T-helper 17 cell (primary cell): ENCODE measurements at regions not wholly inside any gene's neighbourhood (a gene's known extent, or its start where the extent isn't known, plus 50 kb on each side); places are given as distances from the start of the nearest gene placed in this dataset.
"Not testable (repeated sequence)": the region's sequence is repeated elsewhere in the genome, so short reads cannot be mapped to it uniquely, and the experiment has no call there.

Source experiments
- ATAC-seq: fragments of 150-1000 bp; cut with Tn5 transposase; 2 replicates; pipeline ENCODE4 v1.10.0; 2021; ENCODE audit warnings: mild to moderate bottlenecking, moderate library complexity
- DNase-seq, 3 donors: peaks; one replicate each; pipeline versions ENCODE4 v3.0.0 to v3.0.0-alpha.2; 2020 to 2021
- H3K9me3 ChIP-seq: one replicate; pipeline ENCODE4 v1.7.0; 2013; ENCODE audit warnings: low read length, mild to moderate bottlenecking; ENCODE audit not compliant: control insufficient read depth, poor library complexity, severe bottlenecking
- H3K27ac Mint-ChIP-seq: one replicate; pipeline ENCODE4 v1.8.0; 2022; ENCODE audit warnings: mild to moderate bottlenecking, moderate library complexity, mixed read lengths
- H3K27me3 Mint-ChIP-seq: one replicate; pipeline ENCODE4 v1.8.0; 2022; ENCODE audit warnings: mixed read lengths
- H3K36me3 Mint-ChIP-seq: one replicate; pipeline ENCODE4 v1.8.0; 2022; ENCODE audit warnings: low read depth, mixed read lengths
- H3K4me1 Mint-ChIP-seq: one replicate; pipeline ENCODE4 v1.8.0; 2022; ENCODE audit warnings: mild to moderate bottlenecking, mixed read lengths
- H3K4me3 Mint-ChIP-seq: one replicate; pipeline ENCODE4 v1.8.0; 2022; ENCODE audit warnings: mild to moderate bottlenecking, moderate library complexity, mixed read lengths

DNA sequence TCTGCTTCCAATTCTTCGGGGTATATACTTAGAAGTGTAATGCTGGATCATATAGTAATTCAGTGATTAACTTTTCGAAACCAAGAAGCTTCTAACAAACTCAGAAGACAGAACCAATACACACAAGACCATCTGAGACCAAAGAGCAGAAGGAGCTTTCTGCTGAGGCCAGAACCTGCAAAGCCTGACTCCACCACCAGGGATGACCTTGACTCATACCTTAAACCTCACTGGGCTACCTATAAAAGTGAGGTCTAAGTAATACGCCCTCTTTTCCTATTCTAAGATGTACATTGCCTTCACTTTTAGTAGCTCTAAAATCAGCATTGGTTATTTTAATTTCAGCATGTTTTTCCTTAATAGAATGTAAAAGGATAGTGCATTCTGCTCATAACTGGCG is 84.8 kb downstream of the FOXF2 start:
- DNase-seq (no peak), ATAC-seq (no peak)
- no peaks in the 10 kb centered on the region for H3K36me3 Mint-ChIP-seq
- no peak overlapping the region for H3K4me3 Mint-ChIP-seq
- no peaks in the 10 kb centered on the region for H3K9me3 ChIP-seq
- H3K27ac Mint-ChIP-seq: no peak overlapping the region
- H3K27me3 Mint-ChIP-seq: peaks cover 53% of the 10 kb centered on the region
- peaks cover 2% of the 10 kb centered on the region for H3K4me1 Mint-ChIP-seq

DNA sequence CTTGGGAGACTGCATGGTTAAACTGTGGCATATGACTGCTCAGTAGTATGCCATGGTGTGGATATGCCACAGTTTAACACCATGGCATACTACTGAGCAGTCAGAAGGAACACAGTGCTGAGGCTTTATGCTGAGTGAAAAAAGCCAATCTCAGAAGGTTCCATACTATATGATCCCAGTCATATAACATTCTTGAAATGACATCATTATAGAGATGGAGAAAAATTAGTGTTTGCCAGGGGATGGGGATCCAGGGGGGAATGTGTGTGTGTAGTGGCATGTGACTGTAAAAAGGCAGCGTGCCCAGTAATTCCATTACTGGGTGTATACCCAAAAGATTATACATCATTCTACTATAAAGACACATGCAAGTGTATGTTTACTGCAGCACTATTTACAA is 85.8 kb downstream of the FOXF2 start:
- DNase-seq: no peak
- H3K27me3 Mint-ChIP-seq: peaks cover 45% of the 10 kb centered on the region
- no peaks in the 10 kb centered on the region for H3K36me3 Mint-ChIP-seq
- no peak overlapping the region for H3K27ac Mint-ChIP-seq
- ATAC-seq: no peak
- H3K4me3 Mint-ChIP-seq: no peak overlapping the region
- peaks cover 2% of the 10 kb centered on the region for H3K4me1 Mint-ChIP-seq
- no peaks in the 10 kb centered on the region for H3K9me3 ChIP-seq

DNA sequence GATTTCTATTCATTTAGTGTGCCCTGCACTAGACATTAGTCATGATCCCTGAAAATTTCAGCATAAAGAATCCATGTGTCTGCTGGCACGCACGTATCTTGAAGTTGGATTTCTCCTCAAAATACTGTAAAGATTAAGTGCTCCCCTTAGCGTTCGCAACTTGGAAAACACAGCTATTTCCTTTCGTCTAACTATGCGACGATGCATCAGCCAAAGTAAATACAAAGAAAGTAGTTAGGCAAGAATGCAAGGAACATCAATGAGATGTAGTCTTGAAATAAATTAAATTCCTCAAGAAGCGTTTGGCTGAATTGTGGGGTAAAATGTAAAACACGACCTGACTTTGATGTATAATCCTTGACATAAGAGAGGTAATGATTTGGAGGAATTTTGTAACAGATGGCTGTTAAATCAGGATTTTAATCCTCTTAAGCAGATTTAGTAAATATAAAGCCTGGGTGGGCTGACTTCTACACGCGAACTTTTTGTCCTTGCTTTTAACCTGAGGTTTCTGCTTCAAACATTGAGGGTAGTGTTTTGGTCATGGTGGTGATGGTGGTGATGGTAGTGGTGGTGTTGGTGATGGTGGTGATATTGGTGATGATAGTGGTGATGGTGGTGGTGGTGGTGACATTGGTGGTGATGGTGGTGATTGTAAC is 88.2 kb downstream of the FOXF2 start:
- Mint-ChIP-seq H3K36me3 (peaks cover 4% of the 10 kb centered on the region), H3K4me3 (no peak overlapping the region), H3K27me3 (peaks cover 34% of the 10 kb centered on the region), H3K4me1 (no peaks in the 10 kb centered on the region), H3K27ac (no peak overlapping the region)
- no peak for DNase-seq
- no peaks in the 10 kb centered on the region for H3K9me3 ChIP-seq
- ATAC-seq: no peak

DNA sequence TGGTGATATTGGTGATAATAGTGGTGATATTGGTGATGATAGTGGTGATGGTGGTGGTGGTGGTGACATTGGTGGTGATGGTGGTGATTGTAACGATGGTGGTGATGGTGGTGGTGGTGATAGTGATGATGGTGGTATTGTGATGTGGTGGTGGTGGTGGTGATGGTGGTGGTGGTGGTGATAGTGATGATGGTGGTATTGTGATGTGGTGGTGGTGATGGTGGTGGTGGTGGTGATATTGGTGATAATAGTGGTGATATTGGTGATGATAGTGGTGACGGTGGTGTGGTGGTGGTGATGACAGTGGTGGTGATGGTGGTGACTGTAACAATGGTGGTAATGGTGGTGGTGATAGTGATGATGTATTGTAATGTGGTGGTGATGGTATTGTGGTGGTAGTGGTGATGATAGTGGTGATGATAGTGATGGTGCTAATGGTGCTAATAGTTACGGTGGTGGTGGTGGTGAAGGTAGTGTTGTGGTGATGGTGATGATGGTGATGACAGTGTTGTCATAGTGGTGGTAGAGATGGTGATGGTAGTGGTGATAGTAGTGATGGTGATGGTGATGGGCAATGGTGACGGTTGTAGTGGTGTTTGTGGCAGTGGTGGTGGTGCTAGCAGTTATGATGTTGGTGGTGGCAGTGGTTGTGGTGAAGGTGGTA is 88.9 kb downstream of the FOXF2 start:
- H3K27ac Mint-ChIP-seq: not testable (repeated sequence)

GRCh38 chr6:1479095-1479494 is 89.7 kb downstream of the FOXF2 start:
- no peaks in the 10 kb centered on the region for H3K4me1 Mint-ChIP-seq
- H3K27ac Mint-ChIP-seq: no peak overlapping the region
- H3K36me3 Mint-ChIP-seq: peaks cover 4% of the 10 kb centered on the region
- ATAC-seq (no peak), DNase-seq (no peak)
- no peak overlapping the region for H3K4me3 Mint-ChIP-seq
- H3K9me3 ChIP-seq: no peaks in the 10 kb centered on the region
- H3K27me3 Mint-ChIP-seq: peaks cover 25% of the 10 kb centered on the region

More for the DNA sequence above, 88.9 kb downstream of the FOXF2 start:
- not testable (repeated sequence) for H3K4me3 Mint-ChIP-seq, H3K9me3 ChIP-seq, DNase-seq, H3K36me3 Mint-ChIP-seq, ATAC-seq, H3K4me1 Mint-ChIP-seq
- peaks cover 33% of the 10 kb centered on the region for H3K27me3 Mint-ChIP-seq

DNA sequence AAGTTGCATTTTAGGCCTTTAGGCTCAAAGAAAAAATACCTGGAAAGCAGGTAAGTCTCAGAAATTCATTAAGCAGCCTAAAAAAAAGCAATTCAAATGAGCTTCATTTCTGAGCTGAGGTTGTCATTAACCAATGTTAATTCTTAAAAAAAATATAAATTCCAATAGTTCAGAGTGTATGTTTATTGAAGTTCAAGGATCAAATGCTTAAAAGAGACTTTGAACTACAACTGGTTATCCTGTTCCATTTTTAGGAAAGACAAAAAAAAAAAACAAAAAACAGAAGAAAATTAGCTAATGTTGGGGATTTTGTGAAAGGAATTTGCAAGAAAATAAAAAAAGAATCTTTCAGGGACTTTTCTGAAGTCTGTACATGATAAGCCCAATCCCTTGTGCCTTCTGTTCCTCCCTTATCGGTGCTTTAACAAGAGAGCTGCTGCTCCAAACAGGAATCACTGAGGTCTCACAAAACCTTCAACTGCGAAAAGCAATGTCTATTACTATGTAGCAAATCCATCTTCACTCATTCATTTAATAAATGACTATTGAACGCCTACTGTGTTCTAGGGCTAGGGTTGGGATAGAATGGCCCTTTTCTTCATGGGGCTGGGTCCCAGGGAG is 90.3 kb downstream of the FOXF2 start:
- H3K4me1 Mint-ChIP-seq: no peaks in the 10 kb centered on the region
- H3K27ac Mint-ChIP-seq: no peak overlapping the region
- DNase-seq (no peak), ATAC-seq (no peak)
- no peak overlapping the region for H3K4me3 Mint-ChIP-seq
- H3K9me3 ChIP-seq: no peaks in the 10 kb centered on the region
- peaks cover 21% of the 10 kb centered on the region for H3K27me3 Mint-ChIP-seq
- H3K36me3 Mint-ChIP-seq: peaks cover 4% of the 10 kb centered on the region

DNA sequence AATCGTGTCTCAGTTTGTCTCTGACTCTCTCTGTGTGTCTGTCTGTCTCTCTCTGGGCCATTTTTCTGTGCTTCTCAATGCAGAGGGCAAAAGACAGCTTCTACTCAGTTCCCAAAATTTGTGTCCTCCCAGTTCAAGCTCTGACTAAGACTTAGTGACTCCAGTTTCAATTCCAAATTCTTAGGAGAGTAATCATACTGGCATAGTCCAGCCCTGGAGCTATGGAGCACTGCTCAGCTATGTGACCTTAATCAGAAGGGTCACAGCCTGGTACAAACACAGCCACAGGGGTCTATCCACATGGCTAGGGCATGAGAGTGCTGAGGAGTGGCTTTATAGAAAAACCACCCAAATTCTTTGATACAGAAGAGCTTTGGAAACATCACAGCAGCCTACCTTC is 91.9 kb downstream of the FOXF2 start:
- Mint-ChIP-seq H3K27me3 (peaks cover 19% of the 10 kb centered on the region), H3K27ac (no peak overlapping the region), H3K4me3 (no peak overlapping the region), H3K4me1 (no peaks in the 10 kb centered on the region), H3K36me3 (peaks cover 4% of the 10 kb centered on the region)
- H3K9me3 ChIP-seq: no peaks in the 10 kb centered on the region
- DNase-seq: no peak
- no peak for ATAC-seq

DNA sequence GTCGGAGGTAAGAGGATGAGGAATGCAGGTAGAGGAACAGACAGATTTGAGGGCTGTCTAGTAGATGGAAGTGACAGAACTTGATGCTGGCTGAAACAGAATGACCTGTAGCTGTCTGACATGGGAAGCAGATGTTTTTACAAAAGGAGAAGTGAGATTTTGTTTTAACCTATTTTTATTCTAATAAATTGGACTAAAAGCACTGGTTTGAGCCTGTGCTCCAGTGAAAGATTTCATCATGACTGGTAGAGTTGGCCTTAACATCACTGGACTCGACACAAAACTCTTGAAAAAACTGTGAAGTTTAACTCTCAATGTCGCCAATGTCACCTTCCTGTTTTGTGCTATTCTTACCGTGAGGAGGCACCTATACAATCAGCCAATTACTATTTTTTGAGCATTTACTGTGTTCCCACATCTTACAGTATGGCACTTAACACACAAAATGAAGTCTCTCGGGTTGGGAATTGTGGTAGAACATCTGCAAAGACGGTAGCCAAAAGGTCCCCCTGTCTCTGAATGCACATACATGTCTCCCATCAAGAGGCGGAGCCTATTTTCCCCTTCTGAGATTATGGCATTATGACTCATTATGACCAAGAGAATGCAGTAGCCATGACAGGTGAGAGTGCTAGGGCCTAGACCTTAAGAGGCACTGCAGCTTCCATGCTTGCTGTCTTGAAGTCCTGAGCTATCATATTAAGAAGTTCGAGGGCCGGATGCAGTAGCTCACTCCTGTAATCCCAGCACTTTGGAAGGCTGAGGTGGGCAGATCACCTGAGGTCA is 93.2 kb downstream of the FOXF2 start:
- Mint-ChIP-seq H3K4me1 (no peaks in the 10 kb centered on the region), H3K27me3 (peaks cover 19% of the 10 kb centered on the region), H3K27ac (no peak overlapping the region), H3K4me3 (no peak overlapping the region), H3K36me3 (peaks cover 4% of the 10 kb centered on the region)
- ATAC-seq (no peak), DNase-seq (no peak)
- H3K9me3 ChIP-seq: no peaks in the 10 kb centered on the region

DNA sequence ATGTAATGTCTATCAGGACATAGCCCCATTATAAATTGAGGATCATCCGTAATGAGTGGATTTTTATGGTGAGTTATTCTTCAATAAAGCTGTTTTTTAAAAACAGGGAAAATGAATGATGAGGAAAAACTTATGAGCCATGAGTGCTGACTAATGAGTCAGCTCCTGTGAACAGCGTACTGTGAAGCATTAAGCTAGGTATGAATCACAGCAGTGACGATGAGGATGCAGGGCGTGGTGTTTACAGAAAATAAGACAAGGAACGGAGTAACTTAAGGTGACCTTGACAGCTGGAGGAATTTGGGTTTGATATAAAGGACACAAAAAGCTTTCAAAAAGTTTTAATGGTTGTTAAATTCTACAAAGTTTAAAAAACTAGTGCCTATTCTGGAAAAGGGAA is 96.3 kb downstream of the FOXF2 start:
- no peak overlapping the region for H3K27ac Mint-ChIP-seq
- no peak for DNase-seq
- ATAC-seq: no peak
- no peaks in the 10 kb centered on the region for H3K9me3 ChIP-seq
- H3K27me3 Mint-ChIP-seq: peaks cover 19% of the 10 kb centered on the region
- no peaks in the 10 kb centered on the region for H3K4me1 Mint-ChIP-seq
- peaks cover 4% of the 10 kb centered on the region for H3K36me3 Mint-ChIP-seq
- H3K4me3 Mint-ChIP-seq: no peak overlapping the region

DNA sequence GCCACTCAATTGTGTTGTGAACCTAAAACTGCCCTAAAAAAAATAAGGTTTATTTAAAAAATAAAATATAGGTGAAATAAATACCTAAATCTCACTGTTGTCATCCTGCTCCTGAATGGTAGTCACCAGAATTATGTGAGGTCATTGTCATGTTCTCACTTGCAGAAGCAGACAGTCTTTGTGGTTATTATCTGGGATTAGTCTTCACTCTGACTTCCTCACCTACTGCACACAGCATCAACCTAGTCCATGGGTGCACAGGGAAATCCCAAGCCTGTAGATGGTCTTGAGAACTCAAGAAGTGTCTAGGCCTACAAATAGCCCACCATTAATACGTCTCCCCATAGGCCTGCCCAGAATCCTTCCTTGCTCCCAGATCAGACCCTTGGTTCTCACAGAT is 97.0 kb downstream of the FOXF2 start:
- DNase-seq (no peak), ATAC-seq (no peak)
- no peak overlapping the region for H3K4me3 Mint-ChIP-seq
- H3K27me3 Mint-ChIP-seq: peaks cover 17% of the 10 kb centered on the region
- H3K9me3 ChIP-seq: no peaks in the 10 kb centered on the region
- H3K4me1 Mint-ChIP-seq: no peaks in the 10 kb centered on the region
- H3K36me3 Mint-ChIP-seq: peaks cover 4% of the 10 kb centered on the region
- no peak overlapping the region for H3K27ac Mint-ChIP-seq

- ATAC-seq: no peak
- no peak for DNase-seq
- no peak overlapping the region for H3K4me3 Mint-ChIP-seq
- H3K27me3 Mint-ChIP-seq: peaks cover 8% of the 10 kb centered on the region
- H3K27ac Mint-ChIP-seq: no peak overlapping the region
- no peaks in the 10 kb centered on the region for H3K9me3 ChIP-seq
- H3K4me1 Mint-ChIP-seq: no peaks in the 10 kb centered on the region
- H3K36me3 Mint-ChIP-seq: peaks cover under 1% of the 10 kb centered on the region
Measured at GRCh38 chr6:1487239-1487638, 97.9 kb downstream of the FOXF2 start.

DNA sequence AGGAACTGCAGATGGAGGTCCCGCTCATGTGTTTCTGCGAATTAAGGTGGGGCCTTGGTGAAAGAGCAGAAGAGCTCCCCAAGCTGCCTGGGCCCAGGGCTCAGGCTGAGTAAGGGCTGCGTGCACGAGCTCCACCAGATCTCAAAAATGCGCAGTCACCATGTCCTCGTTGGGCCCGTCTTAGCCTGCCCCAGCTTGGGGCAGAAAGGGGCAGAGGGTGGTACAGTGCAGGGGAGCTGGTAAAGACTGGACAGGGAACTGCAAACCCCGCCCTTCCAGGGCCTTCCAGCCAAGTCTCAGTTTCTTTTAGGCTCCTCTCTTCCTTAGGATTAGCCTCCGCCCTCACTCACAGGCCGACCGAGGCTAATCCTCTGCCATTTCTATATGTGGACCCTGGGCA is 101.6 kb downstream of the FOXF2 start:
- DNase-seq (no peak), ATAC-seq (no peak)
- Mint-ChIP-seq H3K36me3 (no peaks in the 10 kb centered on the region), H3K4me1 (no peaks in the 10 kb centered on the region), H3K4me3 (no peak overlapping the region), H3K27me3 (peaks cover 4% of the 10 kb centered on the region), H3K27ac (no peak overlapping the region)
- H3K9me3 ChIP-seq: no peaks in the 10 kb centered on the region

DNA sequence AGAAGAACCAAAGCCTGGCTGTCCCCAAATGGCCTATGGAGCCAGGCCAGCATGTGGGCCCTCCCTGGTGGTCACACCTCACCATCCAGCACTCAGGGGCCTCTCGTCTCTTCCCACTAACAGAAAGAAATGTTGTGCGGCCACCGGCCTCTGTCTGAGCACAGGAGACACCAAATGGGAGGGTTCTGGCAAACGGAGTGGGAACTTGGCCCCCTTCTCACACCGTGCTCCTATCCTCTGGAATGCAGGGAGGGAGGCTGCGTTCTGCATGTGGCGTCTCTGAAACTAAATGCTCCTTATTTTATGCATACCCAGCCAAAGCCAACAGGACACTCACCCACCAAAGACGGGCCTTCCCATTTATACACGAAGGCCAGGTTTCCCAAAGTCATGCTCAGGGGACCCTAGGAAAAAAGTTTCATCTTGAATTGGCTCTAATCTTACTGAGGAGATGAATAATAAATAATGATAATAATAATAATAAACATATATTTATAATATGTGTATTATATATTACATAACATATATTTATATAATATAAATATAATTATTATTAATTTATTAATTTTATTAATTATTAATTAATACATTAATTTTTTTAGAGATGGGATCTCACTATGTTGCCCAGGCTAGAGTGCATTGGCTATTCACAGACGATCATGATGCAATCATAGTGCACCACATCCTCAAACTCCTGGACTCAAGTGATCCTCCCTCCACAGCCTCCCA is 102.4 kb downstream of the FOXF2 start:
- H3K4me1 Mint-ChIP-seq: no peaks in the 10 kb centered on the region
- H3K27me3 Mint-ChIP-seq: peaks cover 4% of the 10 kb centered on the region
- no peaks in the 10 kb centered on the region for H3K9me3 ChIP-seq
- DNase-seq (no peak), ATAC-seq (no peak)
- H3K36me3 Mint-ChIP-seq: no peaks in the 10 kb centered on the region
- no peak overlapping the region for H3K27ac Mint-ChIP-seq
- no peak overlapping the region for H3K4me3 Mint-ChIP-seq
